SK-N-MC (cell line): ENCODE measurements at regions not wholly inside any gene's neighbourhood (a gene's known extent, or its start where the extent isn't known, plus 50 kb on each side); places are given as distances from the start of the nearest gene placed in this dataset.

ENCODE experiments used
- EZH2 ChIP-seq: fragments of 200-600 bp; sonication (generic); IDR thresholded peaks from one replicate; pipeline ENCODE4 v1.6.1; 2017; ENCODE audit warnings: antibody characterized with exemption
- POLR2AphosphoS5 ChIP-seq: IDR thresholded peaks from 2 replicates; pipeline ENCODE4 v1.6.1; 2012; ENCODE audit warnings: mild to moderate bottlenecking, low read depth, low read length, borderline replicate concordance

- no peak for TF ChIP-seq EZH2
- no peak for TF ChIP-seq POLR2AphosphoS5
Observed at GRCh38 chr14:66315098-66315497, 171.1 kb upstream of the CCDC196 start.
